ENCODE measurements at regions not wholly inside any gene's neighbourhood (a gene's known extent, or its start where the extent isn't known, plus 50 kb on each side); places are given as distances from the start of the nearest gene placed in this dataset.

DNA sequence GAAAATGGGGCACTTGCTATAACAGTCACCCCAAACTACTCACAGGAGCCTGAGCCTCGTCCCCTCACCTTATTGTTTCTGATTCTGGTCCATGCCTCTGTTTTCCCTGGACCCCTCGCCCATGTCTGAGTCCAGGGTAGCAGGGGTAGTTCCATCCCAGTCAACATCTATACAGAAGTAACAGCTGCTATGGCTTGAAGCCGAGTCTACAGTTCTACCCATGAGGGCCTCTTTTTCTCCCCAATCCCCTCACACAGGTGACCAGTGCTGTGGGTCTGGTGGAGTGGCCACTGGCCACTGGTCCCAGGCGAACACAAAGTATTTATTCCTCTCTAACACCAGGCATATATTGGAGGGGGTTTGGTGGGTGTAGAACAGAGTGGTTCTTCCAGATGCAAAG lies 116.4 kb downstream of the ZNF280B start:
- no peak overlapping the region for H3K56ac ChIP-seq (ENCODE audit: extremely low read depth, insufficient read depth, low read length)
- no peak overlapping the region for H3K27ac ChIP-seq (ENCODE audit: insufficient read depth, low read length)
- no peak overlapping the region for H4K91ac ChIP-seq (ENCODE audit: insufficient read depth, low read depth, low read length)
- H3K4me1 ChIP-seq (ENCODE audit: control insufficient read depth, insufficient read depth, low read length): no peaks in the 10 kb centered on the region
- H3K9me1 ChIP-seq (ENCODE audit: insufficient read depth, low read length): no peaks in the 10 kb centered on the region
- in situ Hi-C loops (cut with MboI; ENCODE audit: low sequenced_read_pairs): no loop called here
- intact Hi-C loops (cut with micrococcal nuclease): no loop called here
- no peak overlapping the region for H2AK5ac ChIP-seq (ENCODE audit: low read depth, low read length)
- dilution Hi-C loops (cut with HindIII; ENCODE audit: low sequenced_read_pairs, unreplicated experiment): no loop called here
- no peaks in the 10 kb centered on the region for H3K79me1 ChIP-seq (ENCODE audit: low read depth in 1 of 2, low read length in 2 of 2)
- no peak overlapping the region for H2BK15ac ChIP-seq (ENCODE audit: low read depth, low read length)
- no CpG with 5 or more reads among the region's 4 CpGs for WGBS, 2 experiments (ENCODE audit: extremely low coverage in 2 of 2, insufficient read length in 1 of 2)
- no peak overlapping the region for H2BK20ac ChIP-seq (ENCODE audit: low read depth, low read length)
- no peak overlapping the region for H2BK120ac ChIP-seq (ENCODE audit: low read depth, low read length)
- H3K9me3 ChIP-seq (ENCODE audit: control insufficient read depth, insufficient read depth, low read length): no peaks in the 10 kb centered on the region
- H3K14ac ChIP-seq (replicated peaks; ENCODE audit: low read depth, low read length): no peak overlapping the region
- no peaks in the 10 kb centered on the region for H4K20me1 ChIP-seq (ENCODE audit: insufficient read depth, low read length)
- no peak overlapping the region for H2BK5ac ChIP-seq (ENCODE audit: low read depth, low read length, poor library complexity, severe bottlenecking)
- ATAC-seq (ENCODE audit: low read depth) (no peak), DNase-seq (no peak)
- H3K36me3 ChIP-seq (ENCODE audit: control insufficient read depth, insufficient read depth, low read length): no peaks in the 10 kb centered on the region
- no peak overlapping the region for H4K8ac ChIP-seq (ENCODE audit: low read depth in 2 of 2, low read length in 2 of 2)
- H3K9ac ChIP-seq (ENCODE audit: low read depth, low read length): no peak overlapping the region
- TF ChIP-seq BHLHE40 (IDR thresholded peaks at IDR 0.05; ENCODE audit: low read depth, low read length) (no peak), RCOR1 (IDR thresholded peaks at IDR 0.05; ENCODE audit: insufficient replicate concordance, low read length) (no peak), MAFK (IDR thresholded peaks at IDR 0.05; ENCODE audit: low read depth, low read length) (no peak), MAZ (IDR thresholded peaks at IDR 0.05; ENCODE audit: borderline replicate concordance, low read depth, low read length) (no peak), CHD1 (IDR thresholded peaks at IDR 0.05; ENCODE audit: low read depth, low read length) (no peak), NFE2L2 (IDR thresholded peaks at IDR 0.05; ENCODE audit: low read depth, low read length) (no peak), ELK1 (IDR thresholded peaks at IDR 0.05; ENCODE audit: borderline replicate concordance, low read depth, low read length) (no peak), MXI1 (IDR thresholded peaks at IDR 0.05; ENCODE audit: borderline replicate concordance, low read depth, low read length) (no peak), POLR2A (IDR thresholded peaks at IDR 0.05; ENCODE audit: low read depth, low read length) (no peak), SMC3 (IDR thresholded peaks at IDR 0.05; ENCODE audit: low read depth, low read length) (no peak), FOS (IDR thresholded peaks at IDR 0.05; ENCODE audit: low read depth, low read length) (no peak), CEBPB (IDR thresholded peaks at IDR 0.05; ENCODE audit: low read depth, low read length) (no peak), RAD21 (IDR thresholded peaks at IDR 0.05; ENCODE audit: low read length) (no peak), USF2 (IDR thresholded peaks at IDR 0.05; ENCODE audit: low read depth, low read length) (no peak), RFX5 (IDR thresholded peaks at IDR 0.05; ENCODE audit: low read depth, low read length) (no peak), CTCF (conservative IDR thresholded peaks at IDR 0.05; ENCODE audit: low read depth, low read length) (no peak)
- peaks cover 6% of the 10 kb centered on the region for H3K27me3 ChIP-seq (ENCODE audit: control insufficient read depth, insufficient read depth, low read length)
- no peak overlapping the region for H3K4ac ChIP-seq (ENCODE audit: low read depth, low read length)
- H2AK9ac ChIP-seq (replicated peaks; ENCODE audit: low read depth, low read length, poor library complexity): no peak overlapping the region
- no peak overlapping the region for H3K4me2 ChIP-seq (ENCODE audit: low read depth, low read length)
- no peak overlapping the region for H4K5ac ChIP-seq (ENCODE audit: low read depth, low read length)
- ChIA-PET POLR2A (ENCODE audit: unreplicated experiment) (no interaction called here), CTCF (no interaction called here)
- H2AFZ ChIP-seq (replicated peaks; ENCODE audit: low read length, poor library complexity): no peak overlapping the region
- no peak overlapping the region for H3K4me3 ChIP-seq (ENCODE audit: insufficient read depth, low read depth, low read length)
- no TSS peak for BruUV-seq (replicated peaks)
- no peak overlapping the region for H3K18ac ChIP-seq (ENCODE audit: low read depth, low read length)
- H3K23ac ChIP-seq (ENCODE audit: low read depth, low read length): no peak overlapping the region

All from IMR-90 (cell line).